Hippocampal formation (tissue), 2 donors: ENCODE measurements at regions not wholly inside any gene's neighbourhood (a gene's known extent, or its start where the extent isn't known, plus 50 kb on each side); places are given as distances from the start of the nearest gene placed in this dataset.
"Not testable (repeated sequence)": the region's sequence is repeated elsewhere in the genome, so short reads cannot be mapped to it uniquely, and the experiment has no call there.

Experiments
- DNase-seq, 2 donors: peaks; one replicate each; lab custom pipeline; 2025; lab: John Stamatoyannopoulos, UW

DNA sequence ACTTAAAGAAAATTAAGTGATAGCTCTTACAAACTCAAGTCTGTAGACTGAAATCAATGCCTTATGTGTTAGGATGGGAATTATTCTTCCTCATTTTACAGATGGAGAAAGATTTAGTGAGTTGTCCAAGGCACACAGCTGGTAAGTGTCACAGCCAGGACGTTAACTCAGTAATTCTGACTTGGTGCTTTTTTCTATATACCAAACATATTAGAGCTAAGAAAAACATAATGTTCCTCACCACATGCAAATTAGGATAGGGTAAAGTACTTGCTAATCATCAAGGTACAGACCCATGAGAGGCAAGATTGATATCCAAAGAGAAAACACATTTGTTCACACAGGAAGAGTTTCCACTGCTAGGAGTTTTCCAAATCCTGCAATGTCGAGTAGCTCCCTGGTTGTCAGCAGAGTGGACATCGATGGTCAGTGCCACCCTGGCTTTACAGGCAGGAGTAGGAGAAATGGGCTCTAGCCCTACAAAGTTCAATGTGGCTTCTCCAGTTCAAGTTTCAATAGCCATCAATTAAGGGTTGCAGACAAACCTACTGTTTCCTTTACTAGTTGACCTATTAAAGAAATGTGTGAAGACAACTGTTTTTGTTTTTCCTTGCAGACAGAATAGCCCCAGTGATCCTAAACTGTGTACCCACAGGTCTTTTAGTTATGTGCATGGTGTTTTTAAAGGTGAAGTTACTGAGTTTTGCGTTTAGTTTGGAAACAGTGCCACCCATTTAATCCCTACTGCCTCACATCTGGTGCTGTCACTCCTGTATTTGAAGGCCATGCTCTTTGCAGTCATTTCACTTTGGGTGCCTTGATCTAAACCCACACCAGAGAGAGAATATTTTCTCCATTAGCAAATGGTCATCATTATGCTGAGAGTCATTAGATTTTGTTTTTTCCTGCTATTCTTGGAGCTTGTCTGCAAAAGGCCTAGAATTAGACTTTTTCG lies 460.8 kb upstream of the SMARCA2 start:
- DNase-seq, result no peak

GRCh38 chr9:1558666-1559065 lies 456.5 kb upstream of the SMARCA2 start:
- not testable (repeated sequence) for DNase-seq

DNA sequence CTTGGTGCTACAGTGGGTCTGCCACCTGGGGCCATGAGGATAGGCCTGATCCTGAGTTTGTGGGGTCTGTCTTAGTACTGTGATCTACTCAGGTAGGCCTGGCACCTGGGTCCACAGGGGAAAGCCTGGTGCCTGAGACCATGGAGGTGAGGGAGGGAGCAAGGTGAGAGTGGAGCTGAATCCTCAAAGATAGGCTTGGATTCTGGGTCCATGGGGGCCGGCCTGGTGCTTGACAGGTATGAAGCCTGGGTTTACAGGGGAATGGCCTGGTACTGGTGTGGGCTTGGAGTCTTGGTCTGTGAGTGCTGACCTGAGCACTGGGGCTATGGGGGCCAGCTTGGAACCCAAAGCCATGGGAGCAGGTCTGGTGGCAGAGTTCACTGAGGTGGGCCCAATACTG lies 439.2 kb upstream of the SMARCA2 start:
- DNase-seq, result no peak

DNA sequence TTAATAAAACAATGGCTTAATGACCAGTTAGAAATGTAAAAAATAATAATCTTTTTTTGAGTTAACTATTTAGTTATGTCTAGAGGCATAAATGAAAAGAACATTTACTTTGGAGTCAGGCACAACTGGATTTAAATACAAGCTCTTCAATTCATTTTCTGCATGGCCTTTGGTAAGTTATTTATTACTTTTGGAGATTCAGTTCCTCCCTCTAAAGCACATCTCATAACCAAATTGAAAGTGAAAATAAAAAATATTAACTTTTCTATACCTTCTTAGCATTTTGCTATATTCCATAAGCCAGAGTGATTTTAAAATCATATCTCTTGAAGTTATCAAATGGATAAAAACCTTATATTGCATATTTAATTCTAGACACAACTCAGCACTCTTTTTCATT lies 434.9 kb upstream of the SMARCA2 start:
- DNase-seq, result no peak

DNA sequence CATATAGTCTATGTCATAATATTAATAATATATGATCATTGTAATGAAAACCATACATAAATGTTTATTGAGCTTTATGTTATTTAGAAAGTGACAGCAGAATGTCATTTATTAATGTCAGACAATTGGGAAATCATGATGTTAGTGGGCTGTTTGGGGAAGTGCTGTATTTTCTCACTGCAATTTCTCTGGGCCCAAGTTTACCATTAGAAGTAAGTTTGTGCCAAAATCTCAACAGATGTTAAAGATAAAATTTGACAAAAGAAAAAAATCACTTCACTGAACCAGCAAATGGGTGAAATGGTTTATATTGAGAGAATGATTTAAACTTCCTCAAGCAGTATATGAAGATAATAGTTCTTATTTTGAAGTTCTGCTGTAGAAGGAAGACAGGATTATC lies 433.2 kb upstream of the SMARCA2 start:
- no peak for DNase-seq

- DNase-seq, result no peak
Measured at GRCh38 chr9:1591310-1591709, 423.8 kb upstream of the SMARCA2 start.

GRCh38 chr9:1598270-1598669 lies 416.9 kb upstream of the SMARCA2 start:
- no peak for DNase-seq

DNA sequence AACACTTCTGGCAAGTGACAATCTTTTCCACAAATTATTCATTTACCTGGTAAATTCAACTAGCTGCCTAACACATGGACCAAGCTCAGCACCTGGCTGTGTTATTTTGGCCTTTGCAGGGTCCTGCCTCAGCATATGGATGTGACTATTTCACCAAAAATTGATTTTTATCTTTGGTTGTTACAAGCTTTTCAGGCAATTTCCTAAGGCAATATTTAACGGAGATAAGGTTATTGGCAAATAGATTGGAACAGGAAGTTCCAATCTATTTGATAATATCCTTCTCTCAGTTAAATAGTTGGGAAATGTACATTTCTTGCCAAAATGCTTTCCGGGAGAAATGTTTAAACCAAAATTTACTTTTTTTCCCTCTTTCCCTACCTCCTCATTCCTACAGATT lies 415.2 kb upstream of the SMARCA2 start:
- no peak for DNase-seq

- peak in 1 of 2 donors; percentile 0 for DNase-seq
Measured at GRCh38 chr9:1604942-1605560, 410.1 kb upstream of the SMARCA2 start.

DNA sequence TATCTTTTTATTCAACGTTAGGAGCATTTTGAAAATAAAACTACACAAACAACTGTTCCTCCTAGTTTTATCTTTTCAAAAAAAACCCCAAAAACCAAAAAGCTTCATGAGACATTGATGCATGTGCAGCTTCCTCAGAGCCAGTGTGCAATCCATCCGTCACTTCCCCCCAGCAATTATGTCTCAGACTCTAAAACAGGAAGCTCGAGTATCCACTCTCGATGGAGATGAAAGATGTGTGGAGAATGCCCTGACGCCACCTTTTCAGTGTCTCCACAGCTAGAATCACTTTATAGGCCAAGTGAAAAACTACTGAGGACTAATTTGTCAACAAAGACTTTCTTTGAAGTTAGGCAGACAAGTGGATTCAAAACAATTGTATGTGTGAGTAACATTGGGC lies 408.9 kb upstream of the SMARCA2 start:
- DNase-seq, result no peak

DNA sequence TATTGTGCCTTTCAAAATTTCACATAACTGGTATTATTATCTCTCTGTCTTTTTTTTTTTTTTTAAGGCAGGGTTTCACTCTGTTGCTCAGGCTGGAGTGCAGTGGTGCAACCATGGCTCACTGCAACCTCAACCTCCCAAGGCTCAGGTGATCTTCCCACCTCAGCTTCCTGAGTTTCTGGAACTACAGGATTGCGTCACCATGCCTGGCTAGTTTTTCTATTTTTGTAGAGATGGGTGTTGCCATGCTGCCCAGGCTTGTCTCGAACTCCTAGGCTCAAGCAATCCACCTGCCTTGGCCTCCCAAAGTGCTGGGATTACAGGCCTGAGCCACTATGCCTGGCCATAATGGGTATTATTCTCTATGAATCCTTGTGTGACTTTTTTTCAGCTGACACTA lies 402.3 kb upstream of the SMARCA2 start:
- no peak for DNase-seq

GRCh38 chr9:1617419-1617818 lies 397.7 kb upstream of the SMARCA2 start:
- no peak for DNase-seq

- DNase-seq, result peak in 1 of 2 donors; percentile 43
Measured at GRCh38 chr9:1619915-1620710, 395.0 kb upstream of the SMARCA2 start.

DNA sequence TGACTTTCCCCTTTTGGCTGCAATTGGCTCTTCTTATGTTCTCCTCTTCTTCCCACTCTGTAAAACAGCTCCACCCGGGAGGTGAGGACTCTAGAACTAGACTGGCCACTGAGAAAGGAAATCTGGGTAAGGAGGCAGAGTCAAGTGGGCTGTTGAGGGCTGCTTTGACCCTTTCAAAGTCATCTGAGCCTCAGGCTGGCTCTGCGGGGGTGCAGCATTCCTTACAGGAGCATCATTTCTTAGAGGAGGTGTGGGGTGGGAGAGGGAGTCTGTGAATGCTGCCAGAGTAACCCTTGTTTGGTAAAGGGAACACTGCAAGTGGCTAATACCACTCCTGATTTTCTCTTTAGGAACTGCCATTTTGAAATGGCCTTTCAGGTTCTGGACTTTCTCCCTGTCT lies 377.7 kb upstream of the SMARCA2 start:
- no peak for DNase-seq

DNA sequence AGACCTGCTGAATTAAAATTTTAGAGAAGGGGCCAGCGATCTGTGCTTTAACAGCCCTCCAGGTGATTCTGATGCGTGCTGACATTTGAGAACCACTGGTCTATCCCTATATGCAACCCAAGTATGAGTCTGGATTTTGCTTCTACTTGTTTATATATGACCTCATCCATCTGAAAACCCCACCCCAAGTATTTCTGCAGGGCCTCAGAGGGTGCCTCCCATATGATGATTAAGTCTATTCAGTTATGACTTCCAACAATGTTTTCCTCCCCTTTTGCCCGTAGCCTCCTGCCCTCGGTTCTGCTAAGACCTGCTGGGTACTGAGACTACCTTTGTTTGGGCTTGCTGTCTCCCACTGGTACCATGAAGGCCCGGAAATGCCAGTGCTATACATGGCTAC lies 376.0 kb upstream of the SMARCA2 start:
- DNase-seq, result no peak

DNA sequence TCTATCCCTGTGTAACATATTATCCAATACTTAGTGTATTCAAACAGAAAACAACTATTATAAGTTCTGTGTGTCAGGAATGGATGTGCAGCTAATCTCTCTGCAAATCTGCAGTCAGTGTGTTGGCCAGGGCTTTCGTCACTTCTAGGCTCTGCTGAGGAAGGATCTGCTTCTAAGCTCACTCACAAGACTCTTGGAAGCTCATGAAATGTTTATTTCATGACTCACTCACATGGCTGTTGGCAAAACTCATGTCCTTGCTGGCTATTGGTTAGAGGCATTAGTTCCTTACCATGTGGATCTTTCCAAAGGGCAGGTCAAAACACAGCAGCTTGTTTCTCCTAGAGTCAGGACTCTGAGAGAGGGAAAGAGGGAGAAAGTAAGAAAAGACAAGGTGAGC lies 367.4 kb upstream of the SMARCA2 start:
- no peak for DNase-seq

- DNase-seq, result no peak
Measured at GRCh38 chr9:1653282-1653681, 361.9 kb upstream of the SMARCA2 start.

DNA sequence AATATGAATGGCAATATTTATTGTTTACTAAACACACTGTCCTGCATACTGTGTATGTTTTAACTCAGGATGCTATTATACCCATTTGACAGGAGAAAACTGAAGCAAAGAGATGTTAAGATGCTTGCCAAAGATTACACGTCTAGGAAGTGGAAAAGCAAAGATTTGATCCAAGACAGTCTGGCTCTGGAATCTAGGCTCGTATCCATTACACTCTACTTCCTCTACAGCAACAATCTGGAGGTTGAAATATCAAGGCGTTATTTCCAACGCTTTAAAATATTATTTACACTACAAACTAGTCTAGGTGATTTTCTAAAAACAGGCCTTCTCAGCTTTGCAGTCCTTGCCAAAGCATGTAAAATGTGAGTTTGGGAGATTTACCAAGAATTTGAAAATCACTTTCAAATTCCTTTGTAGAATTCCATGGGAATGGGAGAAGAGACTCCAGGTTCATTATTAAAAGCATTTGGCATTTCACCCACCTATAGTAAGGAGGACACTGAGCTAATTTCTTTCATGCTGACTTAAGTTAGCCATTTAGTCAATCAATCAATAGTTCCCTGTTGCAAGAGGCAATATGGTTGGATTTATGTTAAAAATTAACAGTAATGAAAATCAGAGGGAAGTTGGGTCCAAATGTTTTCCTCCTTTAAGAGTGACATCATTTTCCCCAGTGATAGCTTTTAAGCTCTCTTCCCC lies 356.3 kb upstream of the SMARCA2 start:
- DNase-seq, result no peak

DNA sequence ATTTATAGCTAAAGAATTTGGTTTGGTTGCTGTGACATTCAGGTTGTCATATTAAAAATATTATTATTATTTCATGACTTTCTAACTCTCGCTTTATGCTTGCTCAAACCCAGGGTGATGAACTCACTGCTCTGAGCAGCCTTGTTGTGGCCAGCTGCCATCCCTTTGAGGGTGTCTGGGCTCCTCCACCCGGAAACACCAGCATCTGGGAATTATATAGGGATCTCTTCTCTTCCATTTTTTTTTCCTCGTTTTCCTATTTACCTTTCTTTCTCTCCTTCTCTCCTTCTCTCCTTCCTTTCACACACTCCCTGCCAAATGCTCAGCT lies 355.8 kb upstream of the SMARCA2 start:
- no peak for DNase-seq

GRCh38 chr9:1668441-1668840 lies 346.7 kb upstream of the SMARCA2 start:
- DNase-seq, result no peak

DNA sequence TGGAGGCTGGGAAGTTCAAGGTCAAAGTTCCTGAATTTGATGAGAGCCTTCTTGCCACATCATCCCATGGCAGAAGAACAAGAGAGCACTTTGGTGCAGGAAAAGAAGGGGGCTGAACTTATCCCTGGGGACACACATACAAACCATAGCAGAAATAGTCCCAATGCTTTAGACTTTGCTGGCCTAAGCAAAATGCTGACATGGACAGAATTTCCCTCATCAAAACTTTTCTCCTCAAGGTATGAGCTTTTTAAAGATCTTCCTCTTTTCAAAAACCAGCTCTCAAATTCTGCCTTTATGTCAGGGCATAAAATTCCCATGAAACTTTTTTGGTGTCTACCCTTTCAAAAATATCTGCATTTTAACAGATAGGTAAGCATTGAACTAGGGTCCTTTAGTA lies 341.8 kb upstream of the SMARCA2 start:
- DNase-seq, result no peak

GRCh38 chr9:1676771-1677170 lies 338.4 kb upstream of the SMARCA2 start:
- DNase-seq, result no peak
